Gastrocnemius medialis (tissue), 4 donors: ENCODE measurements at regions not wholly inside any gene's neighbourhood (a gene's known extent, or its start where the extent isn't known, plus 50 kb on each side); places are given as distances from the start of the nearest gene placed in this dataset.

Experiments used
- ATAC-seq, 2 donors: fragments of 150-250 bp; one replicate each; pipeline ENCODE4 v1.9.1; 2016
- DNase-seq, 2 donors: peaks; one replicate each; pipeline ENCODE4 v3.0.0-alpha.2; 2019
- H3K27ac ChIP-seq, 4 donors: fragments of 200-600 bp; sonication (generic); 1 replicate in 1 of 4; 2 replicates in 3 of 4; pipeline ENCODE4 v1.5.1; 2016 to 2018; ENCODE audit warnings: mild to moderate bottlenecking in 2 of 4, moderate library complexity in 1 of 4
- H3K27me3 ChIP-seq, 3 donors: fragments of 200-600 bp; sonication (generic) in 2 of 3; 1 replicate in 1 of 3; 2 replicates in 2 of 3; pipeline versions ENCODE4 v1.5.1 to v1.6.0; 2016 to 2019; ENCODE audit warnings: mild to moderate bottlenecking in 1 of 3, moderate library complexity in 1 of 3
- H3K36me3 ChIP-seq, 2 donors: fragments of 200-600 bp; sonication (generic) in 1 of 2; one replicate each; pipeline ENCODE4 v1.5.1; 2017 to 2018
- H3K4me1 ChIP-seq, 2 donors: fragments of 200-600 bp; sonication (generic) in 1 of 2; one replicate each; pipeline ENCODE4 v1.5.1; 2016 to 2017; ENCODE audit warnings: mild to moderate bottlenecking in 2 of 2
- H3K4me3 ChIP-seq, 4 donors: fragments of 200-600 bp; sonication (generic) in 3 of 4; 1 replicate in 1 of 4; 2 replicates in 3 of 4; pipeline ENCODE4 v1.5.1; 2016 to 2019; ENCODE audit warnings: mild to moderate bottlenecking in 2 of 4
- H3K9me3 ChIP-seq, 3 donors: fragments of 200-600 bp; sonication (generic) in 2 of 3; 1 replicate in 1 of 3; 2 replicates in 2 of 3; pipeline ENCODE4 v1.5.1; 2016 to 2019
- POLR2A ChIP-seq, 2 donors: fragments of 450-650 bp; IDR thresholded peaks; one replicate each; pipeline ENCODE4 v1.6.1; 2017; ENCODE audit warnings: antibody characterized with exemption in 2 of 2, mild to moderate bottlenecking in 2 of 2, moderate library complexity in 2 of 2
- in situ Hi-C, 4 donors: fragments of 200-750 bp; cut with MboI; loops; one replicate each; pipeline versions ENCODE4 v1.15.0 to v1.8.0; 2017; ENCODE audit warnings: low sequenced_read_pairs in 4 of 4
- intact Hi-C: fragments of 100-400 bp; cut with DNase I; formaldehyde crosslinking; loops from one replicate; pipeline ENCODE4 v1.15.1; 2023; ENCODE audit warnings: low total_unique reads
- TF ChIP-seq, protein P1 (sequence below), 5 experiments: fragments of 450-650 bp in 3 of 5; fragments of 200-600 bp in 2 of 5; sonication (generic) in 2 of 5; IDR thresholded peaks in 4 of 5; conservative IDR thresholded peaks in 1 of 5; 1 replicate in 4 of 5; 2 replicates in 1 of 5; pipeline ENCODE4 v1.5.1; 2016 to 2019; ENCODE audit warnings: antibody characterized with exemption in 5 of 5, mild to moderate bottlenecking in 3 of 5, moderate library complexity in 3 of 5

DNA sequence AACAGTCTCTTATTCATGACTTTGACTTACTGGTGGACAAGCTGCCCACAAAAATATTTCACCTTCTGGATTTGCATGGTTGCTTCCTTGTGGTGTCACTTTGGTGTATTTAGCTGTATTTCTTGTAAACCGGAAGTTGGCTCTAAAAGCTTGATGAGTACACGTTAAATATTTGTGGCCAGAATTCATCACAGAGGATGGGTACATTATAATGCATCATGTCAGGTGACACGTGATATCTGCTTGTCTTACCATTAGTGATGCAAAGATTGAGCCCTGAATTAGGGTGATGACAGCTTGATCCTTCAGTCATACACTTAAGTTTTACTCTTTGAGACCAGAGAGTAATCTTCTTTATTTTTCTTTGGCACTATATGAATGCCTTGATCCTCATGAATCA, 188.3 kb upstream of the RPS6KA3 start:
- ATAC-seq (no peak), DNase-seq (no peak)
- Histone ChIP-seq H3K36me3 (no peaks in the 10 kb centered on the region), H3K9me3 (no peaks in the 10 kb centered on the region), H3K4me1 (no peaks in the 10 kb centered on the region), H3K4me3 (no peak overlapping the region), H3K27ac (no peak overlapping the region), H3K27me3 (no peaks in the 10 kb centered on the region)
- intact Hi-C loops (no loop called here), in situ Hi-C loops (no loop called here)
- TF ChIP-seq, protein P1, sequence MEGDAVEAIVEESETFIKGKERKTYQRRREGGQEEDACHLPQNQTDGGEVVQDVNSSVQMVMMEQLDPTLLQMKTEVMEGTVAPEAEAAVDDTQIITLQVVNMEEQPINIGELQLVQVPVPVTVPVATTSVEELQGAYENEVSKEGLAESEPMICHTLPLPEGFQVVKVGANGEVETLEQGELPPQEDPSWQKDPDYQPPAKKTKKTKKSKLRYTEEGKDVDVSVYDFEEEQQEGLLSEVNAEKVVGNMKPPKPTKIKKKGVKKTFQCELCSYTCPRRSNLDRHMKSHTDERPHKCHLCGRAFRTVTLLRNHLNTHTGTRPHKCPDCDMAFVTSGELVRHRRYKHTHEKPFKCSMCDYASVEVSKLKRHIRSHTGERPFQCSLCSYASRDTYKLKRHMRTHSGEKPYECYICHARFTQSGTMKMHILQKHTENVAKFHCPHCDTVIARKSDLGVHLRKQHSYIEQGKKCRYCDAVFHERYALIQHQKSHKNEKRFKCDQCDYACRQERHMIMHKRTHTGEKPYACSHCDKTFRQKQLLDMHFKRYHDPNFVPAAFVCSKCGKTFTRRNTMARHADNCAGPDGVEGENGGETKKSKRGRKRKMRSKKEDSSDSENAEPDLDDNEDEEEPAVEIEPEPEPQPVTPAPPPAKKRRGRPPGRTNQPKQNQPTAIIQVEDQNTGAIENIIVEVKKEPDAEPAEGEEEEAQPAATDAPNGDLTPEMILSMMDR (IDR thresholded peaks at IDR 0.05 in 4 of 5, conservative IDR thresholded peaks at IDR 0.05 in 1 of 5) = no peak
- no peak for TF ChIP-seq POLR2A (IDR thresholded peaks at IDR 0.05)

DNA sequence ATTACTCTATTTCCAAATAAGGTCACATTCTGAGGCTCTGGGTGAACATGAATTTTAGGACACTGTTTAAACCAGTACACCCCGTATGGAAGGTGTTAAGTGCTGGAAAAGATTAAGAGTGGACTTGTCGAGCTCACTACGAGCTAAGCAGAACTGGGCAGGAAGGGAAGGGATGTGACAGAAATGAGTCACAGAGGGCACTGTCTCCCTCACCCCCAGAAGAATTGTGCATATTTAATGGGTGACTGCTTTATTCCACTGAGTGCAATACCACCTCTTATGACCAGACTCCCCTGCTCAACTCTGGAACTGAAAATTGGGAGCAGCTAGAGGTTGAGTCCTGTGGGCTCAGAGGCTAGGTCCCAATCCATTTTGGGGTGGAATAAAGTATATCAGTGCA, 187.4 kb upstream of the RPS6KA3 start:
- Histone ChIP-seq H3K36me3 (no peaks in the 10 kb centered on the region), H3K27ac (no peak overlapping the region), H3K4me3 (no peak overlapping the region), H3K4me1 (no peaks in the 10 kb centered on the region), H3K27me3 (no peaks in the 10 kb centered on the region), H3K9me3 (no peaks in the 10 kb centered on the region)
- intact Hi-C loops = no loop called here
- no peak for ATAC-seq
- TF ChIP-seq POLR2A (IDR thresholded peaks at IDR 0.05) = no peak
- TF ChIP-seq, protein P1 (IDR thresholded peaks at IDR 0.05 in 4 of 5, conservative IDR thresholded peaks at IDR 0.05 in 1 of 5) = no peak
- no peak for DNase-seq
- in situ Hi-C loops = no loop called here

DNA sequence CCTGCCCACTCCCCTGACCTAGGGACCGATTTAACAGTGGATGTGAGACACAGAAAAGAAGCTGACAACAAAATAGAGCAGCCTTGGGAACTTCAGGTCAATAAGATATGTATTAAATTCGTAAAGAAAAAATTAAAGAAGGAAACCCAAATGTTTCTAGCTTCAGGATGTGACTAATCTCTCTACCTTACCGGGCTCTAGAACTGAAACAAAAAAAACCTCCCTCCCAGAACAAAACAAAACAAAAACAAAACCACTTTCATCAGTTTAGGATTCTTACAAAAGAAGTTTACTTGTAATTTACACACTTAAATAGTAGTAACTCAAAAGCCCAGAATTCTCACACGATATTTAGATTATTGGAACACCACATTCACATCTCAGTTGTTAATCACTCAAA, 185.8 kb upstream of the RPS6KA3 start:
- DNase-seq = no peak
- H3K36me3 ChIP-seq = no peaks in the 10 kb centered on the region
- intact Hi-C loops = no loop called here
- in situ Hi-C loops = no loop called here
- TF ChIP-seq, protein P1 (IDR thresholded peaks at IDR 0.05 in 4 of 5, conservative IDR thresholded peaks at IDR 0.05 in 1 of 5) = no peak
- no peak for TF ChIP-seq POLR2A (IDR thresholded peaks at IDR 0.05)
- no peak for ATAC-seq
- H3K27ac ChIP-seq = no peak overlapping the region
- no peaks in the 10 kb centered on the region for H3K27me3 ChIP-seq
- H3K4me3 ChIP-seq = no peak overlapping the region
- H3K4me1 ChIP-seq = no peaks in the 10 kb centered on the region
- H3K9me3 ChIP-seq = no peaks in the 10 kb centered on the region

DNA sequence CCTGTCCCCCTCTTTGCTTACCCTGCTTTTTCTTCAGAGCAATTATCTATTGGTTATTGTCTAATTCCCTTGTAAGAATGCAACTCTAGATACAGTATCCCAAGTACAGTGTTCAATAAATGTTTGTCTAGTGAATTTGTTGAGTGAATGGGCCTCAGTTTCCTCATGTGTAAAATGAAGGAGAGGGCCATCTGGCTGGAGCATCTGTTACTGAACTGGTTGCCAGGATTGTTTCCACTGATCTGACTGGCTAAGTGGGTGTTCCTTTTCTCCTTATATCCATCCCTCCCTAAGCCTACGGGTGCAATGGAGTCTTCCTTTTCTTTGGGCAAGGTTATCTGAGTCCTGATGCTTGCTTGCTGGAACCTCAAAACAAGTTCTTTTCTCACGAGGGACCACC, 185.2 kb upstream of the RPS6KA3 start:
- DNase-seq = no peak
- Histone ChIP-seq H3K4me3 (no peak overlapping the region), H3K4me1 (no peaks in the 10 kb centered on the region), H3K9me3 (no peaks in the 10 kb centered on the region), H3K36me3 (no peaks in the 10 kb centered on the region), H3K27ac (no peak overlapping the region), H3K27me3 (no peaks in the 10 kb centered on the region)
- no peak for ATAC-seq
- TF ChIP-seq, protein P1 (IDR thresholded peaks at IDR 0.05 in 4 of 5, conservative IDR thresholded peaks at IDR 0.05 in 1 of 5) = no peak
- TF ChIP-seq POLR2A (IDR thresholded peaks at IDR 0.05) = no peak
- intact Hi-C loops (no loop called here), in situ Hi-C loops (no loop called here)

DNA sequence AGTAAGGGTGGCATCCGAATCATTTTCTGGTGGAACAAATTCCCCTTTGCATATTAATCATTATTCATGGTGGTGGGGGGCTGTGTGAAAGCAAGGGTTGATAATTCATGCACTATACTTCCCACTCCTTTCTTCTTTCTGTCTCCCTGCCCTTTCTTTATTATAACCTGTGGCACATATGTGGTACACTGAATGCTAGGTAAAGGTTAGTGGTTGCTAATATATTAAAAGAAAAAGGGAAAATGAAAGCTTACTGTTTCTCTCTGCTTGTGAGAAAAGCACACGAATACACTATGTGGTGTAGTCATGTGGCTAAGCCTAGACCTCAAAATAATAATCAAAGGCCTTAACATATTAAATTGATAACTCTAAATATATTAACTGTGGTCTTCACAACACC, 178.4 kb upstream of the RPS6KA3 start:
- in situ Hi-C loops = loop anchor here in 3 of 4 donors (10.0 to 25.0 kb wide), 2 partner anchors 190 to 208 kb away; no protein-coding TSS in a partner anchor
- H3K27ac ChIP-seq = no peak overlapping the region
- H3K36me3 ChIP-seq = no peaks in the 10 kb centered on the region
- intact Hi-C loops = loop anchor here (10.0 kb wide), 1 partner anchor 300 kb away; the partner anchor contains the start of gene EIF1AX
- no peaks in the 10 kb centered on the region for H3K9me3 ChIP-seq
- TF ChIP-seq POLR2A (IDR thresholded peaks at IDR 0.05) = no peak
- TF ChIP-seq, protein P1 (IDR thresholded peaks at IDR 0.05 in 4 of 5, conservative IDR thresholded peaks at IDR 0.05 in 1 of 5) = no peak
- ATAC-seq = no peak
- no peak overlapping the region for H3K4me3 ChIP-seq
- H3K27me3 ChIP-seq = no peaks in the 10 kb centered on the region
- DNase-seq = no peak
- no peaks in the 10 kb centered on the region for H3K4me1 ChIP-seq
